Naive B cell (primary cell): ENCODE measurements at regions not wholly inside any gene's neighbourhood (a gene's known extent, or its start where the extent isn't known, plus 50 kb on each side); places are given as distances from the start of the nearest gene placed in this dataset.

Experiments used
- ATAC-seq, 2 donors: fragments of 150-1000 bp; cut with Tn5 transposase; 2 replicates each; pipeline ENCODE4 v1.10.0; 2021; ENCODE audit warnings: low read depth in 2 of 2, mild to moderate bottlenecking in 2 of 2, moderate library complexity in 2 of 2
- DNase-seq: peaks from one replicate; pipeline ENCODE4 v3.0.0; 2022
- H3K27ac Mint-ChIP-seq, 6 donors: one replicate each; pipeline ENCODE4 v1.8.0; 2020 to 2022; ENCODE audit warnings: mild to moderate bottlenecking in 6 of 6, mixed read lengths in 6 of 6, moderate library complexity in 5 of 6, inconsistent platforms in 2 of 6
- H3K27me3 Mint-ChIP-seq, 3 donors: one replicate each; pipeline ENCODE4 v1.8.0; 2021 to 2022; ENCODE audit warnings: mixed read lengths in 3 of 3, mild to moderate bottlenecking in 1 of 3
- H3K36me3 Mint-ChIP-seq, 2 donors: one replicate each; pipeline ENCODE4 v1.8.0; 2020 to 2022; ENCODE audit warnings: mixed read lengths in 2 of 2, inconsistent platforms in 1 of 2, mild to moderate bottlenecking in 1 of 2
- H3K4me1 Mint-ChIP-seq, 3 donors: one replicate each; pipeline ENCODE4 v1.8.0; 2020 to 2022; ENCODE audit warnings: mixed read lengths in 3 of 3, inconsistent platforms in 1 of 3, mild to moderate bottlenecking in 1 of 3, moderate library complexity in 1 of 3
- H3K4me3 Mint-ChIP-seq, 8 donors: one replicate each; pipeline ENCODE4 v1.8.0; 2020 to 2022; ENCODE audit warnings: mild to moderate bottlenecking in 8 of 8, mixed read lengths in 8 of 8, moderate library complexity in 8 of 8, inconsistent platforms in 2 of 8
- H3K9me3 Mint-ChIP-seq, 7 donors: one replicate each; pipeline ENCODE4 v1.8.0; 2020 to 2022; ENCODE audit warnings: mixed read lengths in 7 of 7, mild to moderate bottlenecking in 5 of 7, inconsistent platforms in 2 of 7, moderate library complexity in 1 of 7

DNA sequence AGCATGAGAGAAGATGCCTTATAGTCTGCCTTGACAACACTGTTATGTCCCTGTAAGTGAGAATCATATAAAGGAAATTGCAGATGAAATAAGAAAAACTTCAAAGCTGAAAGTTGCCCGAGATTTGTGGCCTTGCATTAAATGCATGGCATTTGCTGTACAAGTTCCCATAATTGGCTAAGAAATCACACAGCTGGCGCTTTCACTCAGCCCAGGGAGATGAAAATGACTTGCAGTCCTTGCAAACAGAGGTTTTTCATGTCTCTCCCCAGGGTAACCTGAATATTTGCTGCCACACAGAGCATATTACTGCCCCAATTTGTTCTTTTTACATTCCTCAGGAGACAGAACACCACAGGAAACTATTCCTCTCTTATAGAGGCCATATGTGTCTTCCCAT lies 174.8 kb downstream of the FAM114A2 start:
- DNase-seq (no peak), ATAC-seq (no peak)
- Mint-ChIP-seq H3K9me3 (peaks cover 0 to 8% (median 3%) of the 10 kb centered on the region in 7 donors), H3K4me1 (no peaks in the 10 kb centered on the region), H3K4me3 (no peak overlapping the region), H3K27ac (no peak overlapping the region), H3K27me3 (peaks cover 0 to 8% (median 0%) of the 10 kb centered on the region in 3 donors), H3K36me3 (no peaks in the 10 kb centered on the region)
